Sigmoid colon (tissue), 4 donors: ENCODE measurements at regions not wholly inside any gene's neighbourhood (a gene's known extent, or its start where the extent isn't known, plus 50 kb on each side); places are given as distances from the start of the nearest gene placed in this dataset.

Experiments used
- EP300 ChIP-seq, 4 donors: sonication (generic); formaldehyde crosslinking; IDR thresholded peaks; one replicate each; pipeline ENCODE4 v1.6.1; 2017; ENCODE audit warnings: antibody characterized with exemption in 4 of 4
- POLR2A ChIP-seq, 2 donors: fragments of 450-650 bp; IDR thresholded peaks; one replicate each; pipeline ENCODE4 v1.6.1; 2016; ENCODE audit warnings: antibody characterized with exemption in 2 of 2, mild to moderate bottlenecking in 2 of 2, moderate library complexity in 2 of 2
- TF ChIP-seq, protein P1 (sequence below), 4 experiments: fragments of 450-650 bp in 3 of 4; fragments of 200-600 bp in 1 of 4; IDR thresholded peaks; one replicate each; pipeline ENCODE4 v1.5.1; 2016 to 2019; ENCODE audit warnings: antibody characterized with exemption in 4 of 4, mild to moderate bottlenecking in 3 of 4, moderate library complexity in 2 of 4

DNA sequence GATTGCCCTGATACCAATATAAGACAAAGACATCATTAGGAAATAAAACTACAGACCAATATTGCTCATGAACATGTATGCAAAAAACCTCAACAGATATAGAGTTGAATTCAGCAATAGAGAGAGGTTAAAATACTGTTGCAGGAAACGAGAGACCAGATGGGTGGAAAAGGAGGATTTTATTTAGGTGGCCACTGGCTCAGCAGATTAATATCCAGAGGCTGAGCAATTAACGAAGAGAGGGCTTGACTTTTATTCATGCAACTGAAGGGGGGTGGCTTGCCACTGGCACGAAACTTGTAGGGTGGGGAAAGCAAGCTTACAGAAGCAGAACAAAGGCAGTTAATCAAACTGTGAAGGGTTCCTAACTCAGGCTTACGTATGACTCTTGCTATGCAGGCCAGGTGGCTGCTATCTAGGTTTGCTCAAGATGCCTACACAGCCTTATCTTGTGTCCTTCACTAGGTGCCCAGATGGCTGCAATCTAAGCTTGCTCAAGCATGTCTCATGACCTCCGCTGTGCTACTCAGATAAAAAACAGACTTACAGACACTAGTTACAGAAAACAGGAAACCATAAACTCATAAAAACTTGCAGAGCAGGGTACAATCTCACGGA, 126.4 kb downstream of the MMUT start:
- TF ChIP-seq POLR2A (IDR thresholded peaks at IDR 0.05) (no peak), EP300 (IDR thresholded peaks at IDR 0.05) (no peak)
- TF ChIP-seq, protein P1, sequence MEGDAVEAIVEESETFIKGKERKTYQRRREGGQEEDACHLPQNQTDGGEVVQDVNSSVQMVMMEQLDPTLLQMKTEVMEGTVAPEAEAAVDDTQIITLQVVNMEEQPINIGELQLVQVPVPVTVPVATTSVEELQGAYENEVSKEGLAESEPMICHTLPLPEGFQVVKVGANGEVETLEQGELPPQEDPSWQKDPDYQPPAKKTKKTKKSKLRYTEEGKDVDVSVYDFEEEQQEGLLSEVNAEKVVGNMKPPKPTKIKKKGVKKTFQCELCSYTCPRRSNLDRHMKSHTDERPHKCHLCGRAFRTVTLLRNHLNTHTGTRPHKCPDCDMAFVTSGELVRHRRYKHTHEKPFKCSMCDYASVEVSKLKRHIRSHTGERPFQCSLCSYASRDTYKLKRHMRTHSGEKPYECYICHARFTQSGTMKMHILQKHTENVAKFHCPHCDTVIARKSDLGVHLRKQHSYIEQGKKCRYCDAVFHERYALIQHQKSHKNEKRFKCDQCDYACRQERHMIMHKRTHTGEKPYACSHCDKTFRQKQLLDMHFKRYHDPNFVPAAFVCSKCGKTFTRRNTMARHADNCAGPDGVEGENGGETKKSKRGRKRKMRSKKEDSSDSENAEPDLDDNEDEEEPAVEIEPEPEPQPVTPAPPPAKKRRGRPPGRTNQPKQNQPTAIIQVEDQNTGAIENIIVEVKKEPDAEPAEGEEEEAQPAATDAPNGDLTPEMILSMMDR (IDR thresholded peaks at IDR 0.05): no peak
